ENCODE measurements at regions not wholly inside any gene's neighbourhood (a gene's known extent, or its start where the extent isn't known, plus 50 kb on each side); places are given as distances from the start of the nearest gene placed in this dataset.

GRCh38 chr1:221532071-221532773 lies 209.7 kb downstream of the DUSP10 start:
- Histone ChIP-seq H3K4me1 (ENCODE audit: control insufficient read depth, insufficient read depth, low read length) (no peaks in the 10 kb centered on the region), H3K36me3 (ENCODE audit: control insufficient read depth, insufficient read depth, low read length) (no peaks in the 10 kb centered on the region), H3K9me3 (ENCODE audit: control insufficient read depth, low read length) (no peaks in the 10 kb centered on the region), H3K4me3 (ENCODE audit: low read length) (no peak overlapping the region), H3K27me3 (ENCODE audit: control insufficient read depth, insufficient read depth, low read length, poor library complexity, severe bottlenecking) (no peaks in the 10 kb centered on the region), H3K9ac (ENCODE audit: extremely low read depth, low read length, poor library complexity, severe bottlenecking) (no peak overlapping the region), H3K27ac (ENCODE audit: low read depth, low read length) (no peak overlapping the region)
- no peak overlapping the region for H3K27ac Mint-ChIP-seq
- no peaks in the 10 kb centered on the region for H3K4me1 Mint-ChIP-seq
- no peaks in the 10 kb centered on the region for H3K36me3 Mint-ChIP-seq (ENCODE audit: low read depth)
- 94 to 100% methylated on average over 1 to 5 of the region's 5 CpGs for WGBS, 2 experiments (ENCODE audit: insufficient coverage in 1 of 2, insufficient read length in 1 of 2)
- H3K4me3 Mint-ChIP-seq, result no peak overlapping the region
- no peak for TF ChIP-seq CTCF (conservative IDR thresholded peaks at IDR 0.05)
- peaks cover 7% of the 10 kb centered on the region for H3K27me3 Mint-ChIP-seq (ENCODE audit: insufficient read depth)
- DNase-seq, result no peak
- H3K9me3 Mint-ChIP-seq, result no peaks in the 10 kb centered on the region

- H3K27me3 Mint-ChIP-seq (ENCODE audit: insufficient read depth), result peaks cover 1% of the 10 kb centered on the region
- H3K36me3 Mint-ChIP-seq (ENCODE audit: low read depth), result no peaks in the 10 kb centered on the region
- H3K4me3 Mint-ChIP-seq, result no peak overlapping the region
- H3K27ac ChIP-seq (ENCODE audit: low read depth, low read length), result no peak overlapping the region
- no peaks in the 10 kb centered on the region for H3K36me3 ChIP-seq (ENCODE audit: control insufficient read depth, insufficient read depth, low read length)
- peaks cover 15% of the 10 kb centered on the region for H3K4me1 Mint-ChIP-seq
- H3K27me3 ChIP-seq (ENCODE audit: control insufficient read depth, insufficient read depth, low read length, poor library complexity, severe bottlenecking), result no peaks in the 10 kb centered on the region
- no peak overlapping the region for H3K9ac ChIP-seq (ENCODE audit: extremely low read depth, low read length, poor library complexity, severe bottlenecking)
- H3K27ac Mint-ChIP-seq, result no peak overlapping the region
- no peaks in the 10 kb centered on the region for H3K9me3 ChIP-seq (ENCODE audit: control insufficient read depth, low read length)
- no peaks in the 10 kb centered on the region for H3K4me1 ChIP-seq (ENCODE audit: control insufficient read depth, insufficient read depth, low read length)
- no peak for DNase-seq
- TF ChIP-seq CTCF (conservative IDR thresholded peaks at IDR 0.05), result no peak
- H3K4me3 ChIP-seq (ENCODE audit: low read length), result no peak overlapping the region
- H3K9me3 Mint-ChIP-seq, result no peaks in the 10 kb centered on the region
- 94 to 100% methylated on average over 4 to 5 of the region's 5 CpGs for WGBS, 2 experiments (ENCODE audit: insufficient coverage in 1 of 2, insufficient read length in 1 of 2)
Observed at GRCh38 chr1:221541296-221541695, 200.6 kb downstream of the DUSP10 start.

GRCh38 chr1:221543529-221544120 lies 198.3 kb downstream of the DUSP10 start:
- H3K9me3 ChIP-seq (ENCODE audit: control insufficient read depth, low read length), result no peaks in the 10 kb centered on the region
- no peak overlapping the region for H3K27ac ChIP-seq (ENCODE audit: low read depth, low read length)
- peaks cover 15% of the 10 kb centered on the region for H3K4me1 Mint-ChIP-seq
- no peaks in the 10 kb centered on the region for H3K27me3 ChIP-seq (ENCODE audit: control insufficient read depth, insufficient read depth, low read length, poor library complexity, severe bottlenecking)
- H3K27me3 Mint-ChIP-seq (ENCODE audit: insufficient read depth), result no peaks in the 10 kb centered on the region
- H3K9ac ChIP-seq (ENCODE audit: extremely low read depth, low read length, poor library complexity, severe bottlenecking), result no peak overlapping the region
- H3K27ac Mint-ChIP-seq, result peak overlapping the region; percentile 52
- peak; percentile 55 for DNase-seq
- peak; percentile 79 for TF ChIP-seq CTCF (conservative IDR thresholded peaks at IDR 0.05)
- H3K36me3 Mint-ChIP-seq (ENCODE audit: low read depth), result peaks cover 2% of the 10 kb centered on the region
- no peaks in the 10 kb centered on the region for H3K36me3 ChIP-seq (ENCODE audit: control insufficient read depth, insufficient read depth, low read length)
- WGBS, 2 experiments (ENCODE audit: insufficient coverage in 1 of 2, insufficient read length in 1 of 2), result 81 to 90% methylated on average over 1 to 4 of the region's 4 CpGs
- no peak overlapping the region for H3K4me3 Mint-ChIP-seq
- H3K4me1 ChIP-seq (ENCODE audit: control insufficient read depth, insufficient read depth, low read length), result no peaks in the 10 kb centered on the region
- no peak overlapping the region for H3K4me3 ChIP-seq (ENCODE audit: low read length)
- no peaks in the 10 kb centered on the region for H3K9me3 Mint-ChIP-seq
